ENCODE measurements at regions not wholly inside any gene's neighbourhood (a gene's known extent, or its start where the extent isn't known, plus 50 kb on each side); places are given as distances from the start of the nearest gene placed in this dataset.
"Not testable (repeated sequence)": the region's sequence is repeated elsewhere in the genome, so short reads cannot be mapped to it uniquely, and the experiment has no call there.

DNA sequence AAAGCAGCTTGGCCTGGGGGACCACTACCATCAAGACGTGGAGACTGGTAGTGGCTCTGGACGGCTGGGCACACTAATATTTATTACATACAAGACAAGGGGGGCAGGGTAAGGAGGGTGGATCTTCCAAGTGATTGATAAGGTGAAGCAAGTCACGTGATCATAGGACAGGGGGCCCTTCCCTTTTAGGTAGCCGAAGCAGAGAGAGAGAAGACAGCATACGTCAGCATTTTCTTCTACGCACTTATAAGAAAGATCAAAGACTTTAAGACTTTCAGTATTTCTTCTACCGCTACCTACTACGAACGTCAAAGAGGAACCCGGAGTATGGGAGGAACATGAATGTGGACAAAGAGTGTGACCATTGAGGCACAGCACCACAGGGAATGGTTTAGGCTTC lies 307.9 kb downstream of the RPIA start:
- TF ChIP-seq, protein P1, sequence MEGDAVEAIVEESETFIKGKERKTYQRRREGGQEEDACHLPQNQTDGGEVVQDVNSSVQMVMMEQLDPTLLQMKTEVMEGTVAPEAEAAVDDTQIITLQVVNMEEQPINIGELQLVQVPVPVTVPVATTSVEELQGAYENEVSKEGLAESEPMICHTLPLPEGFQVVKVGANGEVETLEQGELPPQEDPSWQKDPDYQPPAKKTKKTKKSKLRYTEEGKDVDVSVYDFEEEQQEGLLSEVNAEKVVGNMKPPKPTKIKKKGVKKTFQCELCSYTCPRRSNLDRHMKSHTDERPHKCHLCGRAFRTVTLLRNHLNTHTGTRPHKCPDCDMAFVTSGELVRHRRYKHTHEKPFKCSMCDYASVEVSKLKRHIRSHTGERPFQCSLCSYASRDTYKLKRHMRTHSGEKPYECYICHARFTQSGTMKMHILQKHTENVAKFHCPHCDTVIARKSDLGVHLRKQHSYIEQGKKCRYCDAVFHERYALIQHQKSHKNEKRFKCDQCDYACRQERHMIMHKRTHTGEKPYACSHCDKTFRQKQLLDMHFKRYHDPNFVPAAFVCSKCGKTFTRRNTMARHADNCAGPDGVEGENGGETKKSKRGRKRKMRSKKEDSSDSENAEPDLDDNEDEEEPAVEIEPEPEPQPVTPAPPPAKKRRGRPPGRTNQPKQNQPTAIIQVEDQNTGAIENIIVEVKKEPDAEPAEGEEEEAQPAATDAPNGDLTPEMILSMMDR (IDR thresholded peaks at IDR 0.05; ENCODE audit: low read depth, low read length) = no peak
- Histone ChIP-seq H3K4me1 (ENCODE audit: low read depth) (no peaks in the 10 kb centered on the region), H3K36me3 (no peaks in the 10 kb centered on the region), H3K9me3 (ENCODE audit: low read depth) (no peaks in the 10 kb centered on the region), H3K27me3 (no peaks in the 10 kb centered on the region), H3K27ac (no peak overlapping the region), H3K4me3 (no peak overlapping the region)
- no peak for DNase-seq (ENCODE audit: low read depth in 1 of 2, low spot score in 1 of 2)

DNA sequence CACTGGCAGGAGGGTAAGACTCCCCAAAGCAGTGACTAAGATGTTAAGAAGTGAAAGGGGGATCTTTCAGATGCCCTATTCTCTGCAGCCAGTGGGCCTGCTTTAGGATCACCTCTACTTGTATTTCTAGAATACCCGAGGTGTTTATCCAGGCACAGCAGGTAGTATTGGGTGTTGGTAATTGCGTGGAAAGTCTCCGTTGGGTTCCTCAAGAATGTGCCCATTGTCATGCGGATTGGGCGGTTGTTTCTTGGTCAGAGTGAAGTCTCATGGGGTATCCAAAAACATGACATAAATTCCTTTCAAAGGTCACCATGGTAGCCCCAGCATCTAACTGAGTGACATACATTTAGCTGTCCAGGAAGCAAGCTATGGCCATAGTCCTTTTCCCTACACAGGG lies 308.8 kb downstream of the RPIA start:
- DNase-seq (ENCODE audit: low read depth in 1 of 2, low spot score in 1 of 2) = no peak

DNA sequence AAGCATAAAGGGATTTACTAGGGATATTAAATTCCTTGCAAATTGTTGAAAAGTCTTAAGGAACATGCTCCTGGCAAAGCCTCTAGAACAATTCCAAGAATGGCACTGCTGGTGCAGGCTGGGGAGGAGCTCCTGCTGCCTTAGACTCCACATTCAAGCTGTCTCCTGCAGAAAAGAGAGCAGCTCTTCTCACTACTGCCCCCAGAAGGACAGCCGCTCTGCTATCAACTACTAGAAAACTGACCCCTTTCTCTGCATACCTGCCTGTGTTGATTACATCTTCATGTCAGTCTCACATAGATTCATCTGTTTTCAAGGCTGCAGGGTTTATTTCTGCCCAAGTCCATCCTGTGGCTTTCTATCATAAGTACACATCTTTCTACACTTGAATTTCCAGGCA lies 312.8 kb downstream of the RPIA start:
- not testable (repeated sequence) for H3K27ac ChIP-seq; H3K27me3 ChIP-seq; H3K9me3 ChIP-seq (ENCODE audit: low read depth); H3K4me1 ChIP-seq (ENCODE audit: low read depth); H3K4me3 ChIP-seq; H3K36me3 ChIP-seq
- peak in 1 of 2 donors; percentile 4 for DNase-seq (ENCODE audit: low read depth in 1 of 2, low spot score in 1 of 2)

More for the DNA sequence above, 308.8 kb downstream of the RPIA start:
- Histone ChIP-seq H3K27me3 (no peaks in the 10 kb centered on the region), H3K27ac (no peak overlapping the region), H3K9me3 (ENCODE audit: low read depth) (no peaks in the 10 kb centered on the region), H3K36me3 (no peaks in the 10 kb centered on the region), H3K4me1 (ENCODE audit: low read depth) (no peaks in the 10 kb centered on the region), H3K4me3 (no peak overlapping the region)
- TF ChIP-seq, protein P1 (IDR thresholded peaks at IDR 0.05; ENCODE audit: low read depth, low read length) = no peak

DNA sequence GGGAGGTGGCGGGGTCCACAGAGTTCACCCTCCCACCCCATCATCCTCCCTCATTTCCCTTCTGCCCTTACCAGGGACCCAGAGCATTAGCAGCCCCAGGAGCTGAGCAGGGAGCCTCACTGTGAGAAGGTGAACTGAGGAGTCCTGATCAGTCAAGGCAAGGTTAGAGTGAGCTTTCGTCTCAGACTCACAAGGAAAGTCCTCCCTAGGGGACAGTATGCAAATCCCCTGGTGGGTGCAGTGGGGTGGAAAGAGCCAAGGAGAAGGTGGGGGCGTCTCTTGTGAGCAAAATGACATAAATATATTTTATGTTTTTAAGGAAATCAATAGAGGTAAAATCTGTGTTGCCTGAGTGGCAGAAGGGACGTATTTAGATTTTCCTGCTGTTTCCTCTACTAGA lies 329.1 kb downstream of the RPIA start:
- not testable (repeated sequence) for H3K27me3 ChIP-seq; H3K27ac ChIP-seq; H3K9me3 ChIP-seq (ENCODE audit: low read depth); DNase-seq (ENCODE audit: low read depth in 1 of 2, low spot score in 1 of 2); H3K4me1 ChIP-seq (ENCODE audit: low read depth); H3K4me3 ChIP-seq; H3K36me3 ChIP-seq

GRCh38 chr2:89026296-89026695 lies 334.8 kb downstream of the RPIA start:
- not testable (repeated sequence) for H3K27ac ChIP-seq; H3K27me3 ChIP-seq; H3K4me3 ChIP-seq; H3K4me1 ChIP-seq (ENCODE audit: low read depth); DNase-seq (ENCODE audit: low read depth in 1 of 2, low spot score in 1 of 2); H3K9me3 ChIP-seq (ENCODE audit: low read depth); H3K36me3 ChIP-seq

GRCh38 chr2:89027115-89027514 lies 335.6 kb downstream of the RPIA start:
- H3K4me3 ChIP-seq; H3K9me3 ChIP-seq (ENCODE audit: low read depth); H3K27ac ChIP-seq; DNase-seq (ENCODE audit: low read depth in 1 of 2, low spot score in 1 of 2); H3K27me3 ChIP-seq; H3K36me3 ChIP-seq; H3K4me1 ChIP-seq (ENCODE audit: low read depth): not testable (repeated sequence)

DNA sequence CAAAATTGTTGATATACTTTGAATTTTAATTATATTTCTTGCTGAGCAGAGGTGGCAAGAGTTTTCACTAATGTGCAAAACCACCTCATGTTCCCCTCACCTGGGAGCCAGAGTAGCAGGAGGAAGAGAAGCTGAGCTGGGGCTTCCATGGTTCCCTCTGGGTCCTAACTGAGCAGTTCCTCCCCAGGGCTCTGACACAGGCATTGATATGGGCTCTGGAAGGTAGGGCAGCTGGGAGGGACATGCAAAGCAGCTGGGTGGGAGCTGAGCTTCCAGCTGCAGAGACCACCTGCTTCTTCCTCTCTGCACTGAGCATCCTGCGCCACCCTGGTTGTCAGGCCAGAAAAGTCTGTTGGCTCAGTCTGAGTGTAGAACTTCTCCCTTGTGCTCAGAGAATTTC lies 336.1 kb downstream of the RPIA start:
- not testable (repeated sequence) for H3K4me1 ChIP-seq (ENCODE audit: low read depth); H3K27me3 ChIP-seq; DNase-seq (ENCODE audit: low read depth in 1 of 2, low spot score in 1 of 2)

DNA sequence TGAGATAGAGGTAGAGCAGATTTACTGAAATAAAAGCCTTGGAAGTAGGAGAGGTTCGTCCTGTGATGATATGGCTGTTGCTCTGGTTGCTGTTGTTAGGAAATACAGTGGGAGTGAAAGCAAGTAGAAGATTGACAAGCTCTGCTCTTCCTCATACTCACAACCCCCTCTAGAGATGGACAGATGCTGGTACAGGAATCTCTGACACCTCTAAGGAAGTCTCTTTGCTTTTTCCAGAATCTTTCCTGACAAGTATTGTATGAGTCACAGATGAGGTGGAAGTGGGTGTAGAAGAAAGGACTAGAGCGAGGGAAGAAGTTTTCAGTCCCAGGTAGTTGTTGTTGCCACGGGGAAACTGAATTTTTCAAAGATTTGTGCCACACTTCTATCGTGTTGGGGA lies 337.8 kb downstream of the RPIA start:
- H3K36me3 ChIP-seq; H3K27ac ChIP-seq; H3K27me3 ChIP-seq; DNase-seq (ENCODE audit: low read depth in 1 of 2, low spot score in 1 of 2); H3K9me3 ChIP-seq (ENCODE audit: low read depth); H3K4me1 ChIP-seq (ENCODE audit: low read depth); H3K4me3 ChIP-seq: not testable (repeated sequence)

More for the DNA sequence above, 336.1 kb downstream of the RPIA start:
- H3K4me3 ChIP-seq; H3K9me3 ChIP-seq (ENCODE audit: low read depth); H3K36me3 ChIP-seq; H3K27ac ChIP-seq: not testable (repeated sequence)
